ENCODE measurements at regions not wholly inside any gene's neighbourhood (a gene's known extent, or its start where the extent isn't known, plus 50 kb on each side); places are given as distances from the start of the nearest gene placed in this dataset.

- Histone ChIP-seq H3F3A (ENCODE audit: insufficient read depth, low read length) (no peaks in the 10 kb centered on the region), H3K79me2 (ENCODE audit: insufficient read depth, low read length) (no peaks in the 10 kb centered on the region), H4K20me1 (ENCODE audit: insufficient read depth, low read length) (no peaks in the 10 kb centered on the region), H3K4me3 (ENCODE audit: low read depth, low read length, poor library complexity, severe bottlenecking) (no peak overlapping the region), H3K9ac (ENCODE audit: low read length) (no peak overlapping the region), H3K27me3 (ENCODE audit: insufficient read depth, low read length) (no peaks in the 10 kb centered on the region), H3K4me1 (ENCODE audit: insufficient read depth, low read length, severe bottlenecking) (no peaks in the 10 kb centered on the region), H3K9me3 (ENCODE audit: low read length) (0 out of 2 replicates have a peak, but pooled peaks cover 2% of the 10 kb centered on the region), H3K27ac (ENCODE audit: low read depth, low read length, poor library complexity, severe bottlenecking) (no peak overlapping the region), H3K36me3 (ENCODE audit: insufficient read depth, low read length) (no peaks in the 10 kb centered on the region), H3K4me2 (ENCODE audit: low read length) (no peak overlapping the region), H2AFZ (ENCODE audit: low read length) (no peak overlapping the region), H3K9me2 (ENCODE audit: low read depth, low read length) (no peaks in the 10 kb centered on the region)
- TF ChIP-seq EZH2 (IDR thresholded peaks at IDR 0.05; ENCODE audit: borderline replicate concordance, low read length) = no peak
- TF ChIP-seq CTCF (IDR thresholded peaks at IDR 0.05; ENCODE audit: low read length) = no peak
Measured at GRCh38 chr6:141337191-141337590, 795.5 kb upstream of the GJE1 start.

GRCh38 chr6:141335477-141336273 is 797.0 kb upstream of the GJE1 start:
- Histone ChIP-seq H4K20me1 (ENCODE audit: insufficient read depth, low read length) (no peaks in the 10 kb centered on the region), H3K4me1 (ENCODE audit: insufficient read depth, low read length, severe bottlenecking) (no peaks in the 10 kb centered on the region), H3K9ac (ENCODE audit: low read length) (no peak overlapping the region), H2AFZ (ENCODE audit: low read length) (peak overlapping the region; percentile 94), H3K27ac (ENCODE audit: low read depth, low read length, poor library complexity, severe bottlenecking) (no peak overlapping the region), H3K4me3 (ENCODE audit: low read depth, low read length, poor library complexity, severe bottlenecking) (no peak overlapping the region), H3F3A (ENCODE audit: insufficient read depth, low read length) (no peaks in the 10 kb centered on the region), H3K9me3 (ENCODE audit: low read length) (0 out of 2 replicates have a peak, but pooled peaks cover 2% of the 10 kb centered on the region), H3K27me3 (ENCODE audit: insufficient read depth, low read length) (no peaks in the 10 kb centered on the region), H3K9me2 (ENCODE audit: low read depth, low read length) (no peaks in the 10 kb centered on the region), H3K79me2 (ENCODE audit: insufficient read depth, low read length) (no peaks in the 10 kb centered on the region), H3K36me3 (ENCODE audit: insufficient read depth, low read length) (no peaks in the 10 kb centered on the region), H3K4me2 (ENCODE audit: low read length) (no peak overlapping the region)
- TF ChIP-seq EZH2 (IDR thresholded peaks at IDR 0.05; ENCODE audit: borderline replicate concordance, low read length) = no peak
- no peak for TF ChIP-seq CTCF (IDR thresholded peaks at IDR 0.05; ENCODE audit: low read length)

- no peak overlapping the region for H3K4me2 ChIP-seq (ENCODE audit: low read length)
Measured at GRCh38 chr6:141326925-141327324, 805.8 kb upstream of the GJE1 start.

More at GRCh38 chr6:141326925-141327324, 805.8 kb upstream of the GJE1 start:
- no peak for TF ChIP-seq EZH2 (IDR thresholded peaks at IDR 0.05; ENCODE audit: borderline replicate concordance, low read length)
- no peak for TF ChIP-seq CTCF (IDR thresholded peaks at IDR 0.05; ENCODE audit: low read length)
- Histone ChIP-seq H3K4me1 (ENCODE audit: insufficient read depth, low read length, severe bottlenecking) (peaks cover 2% of the 10 kb centered on the region), H3F3A (ENCODE audit: insufficient read depth, low read length) (no peaks in the 10 kb centered on the region), H4K20me1 (ENCODE audit: insufficient read depth, low read length) (no peaks in the 10 kb centered on the region), H2AFZ (ENCODE audit: low read length) (0 out of 2 replicates have a peak overlapping the region, but pooled peaks have one; percentile 81), H3K9ac (ENCODE audit: low read length) (no peak overlapping the region), H3K4me3 (ENCODE audit: low read depth, low read length, poor library complexity, severe bottlenecking) (no peak overlapping the region), H3K9me3 (ENCODE audit: low read length) (peaks cover 3% of the 10 kb centered on the region; the same call in 1 of the 2 replicates), H3K27me3 (ENCODE audit: insufficient read depth, low read length) (no peaks in the 10 kb centered on the region), H3K27ac (ENCODE audit: low read depth, low read length, poor library complexity, severe bottlenecking) (no peak overlapping the region), H3K9me2 (ENCODE audit: low read depth, low read length) (no peaks in the 10 kb centered on the region), H3K36me3 (ENCODE audit: insufficient read depth, low read length) (no peaks in the 10 kb centered on the region), H3K79me2 (ENCODE audit: insufficient read depth, low read length) (no peaks in the 10 kb centered on the region)
